Activated T-cell treated with anti-CD3 and anti-CD28 coated beads, Interleukin-2, amount 50 U/mL, for 72 hours (primary cell): ENCODE measurements at regions not wholly inside any gene's neighbourhood (a gene's known extent, or its start where the extent isn't known, plus 50 kb on each side); places are given as distances from the start of the nearest gene placed in this dataset.

Experiments
- ATAC-seq, 2 donors: fragments of 150-1000 bp; cut with Tn5 transposase; replicated peaks in 1 of 2; 2 replicates each; pipeline ENCODE4 v1.10.0; 2021; ENCODE audit warnings: moderate library complexity in 2 of 2, mild to moderate bottlenecking in 1 of 2
- DNase-seq, 2 donors: peaks; one replicate each; pipeline ENCODE4 v3.0.0; 2021 to 2022; ENCODE audit warnings: mixed read lengths in 1 of 2
- H3K27ac Mint-ChIP-seq: one replicate; pipeline ENCODE4 v1.8.0; 2022; ENCODE audit warnings: mild to moderate bottlenecking, moderate library complexity, mixed read lengths
- H3K27me3 Mint-ChIP-seq: one replicate; pipeline ENCODE4 v1.8.0; 2022; ENCODE audit warnings: low read depth, mixed read lengths
- H3K36me3 Mint-ChIP-seq, 2 donors: one replicate each; pipeline ENCODE4 v1.8.0; 2022; ENCODE audit warnings: mixed read lengths in 2 of 2, mild to moderate bottlenecking in 1 of 2; ENCODE audit not compliant: insufficient read depth in 2 of 2
- H3K4me1 Mint-ChIP-seq: one replicate; pipeline ENCODE4 v1.8.0; 2022; ENCODE audit warnings: low read depth, mixed read lengths
- H3K4me3 Mint-ChIP-seq, 2 donors: one replicate each; pipeline ENCODE4 v1.8.0; 2022; ENCODE audit warnings: mild to moderate bottlenecking in 2 of 2, mixed read lengths in 2 of 2, moderate library complexity in 2 of 2
- H3K9me3 Mint-ChIP-seq, 2 donors: one replicate each; pipeline ENCODE4 v1.8.0; 2022; ENCODE audit warnings: mixed read lengths in 2 of 2

DNA sequence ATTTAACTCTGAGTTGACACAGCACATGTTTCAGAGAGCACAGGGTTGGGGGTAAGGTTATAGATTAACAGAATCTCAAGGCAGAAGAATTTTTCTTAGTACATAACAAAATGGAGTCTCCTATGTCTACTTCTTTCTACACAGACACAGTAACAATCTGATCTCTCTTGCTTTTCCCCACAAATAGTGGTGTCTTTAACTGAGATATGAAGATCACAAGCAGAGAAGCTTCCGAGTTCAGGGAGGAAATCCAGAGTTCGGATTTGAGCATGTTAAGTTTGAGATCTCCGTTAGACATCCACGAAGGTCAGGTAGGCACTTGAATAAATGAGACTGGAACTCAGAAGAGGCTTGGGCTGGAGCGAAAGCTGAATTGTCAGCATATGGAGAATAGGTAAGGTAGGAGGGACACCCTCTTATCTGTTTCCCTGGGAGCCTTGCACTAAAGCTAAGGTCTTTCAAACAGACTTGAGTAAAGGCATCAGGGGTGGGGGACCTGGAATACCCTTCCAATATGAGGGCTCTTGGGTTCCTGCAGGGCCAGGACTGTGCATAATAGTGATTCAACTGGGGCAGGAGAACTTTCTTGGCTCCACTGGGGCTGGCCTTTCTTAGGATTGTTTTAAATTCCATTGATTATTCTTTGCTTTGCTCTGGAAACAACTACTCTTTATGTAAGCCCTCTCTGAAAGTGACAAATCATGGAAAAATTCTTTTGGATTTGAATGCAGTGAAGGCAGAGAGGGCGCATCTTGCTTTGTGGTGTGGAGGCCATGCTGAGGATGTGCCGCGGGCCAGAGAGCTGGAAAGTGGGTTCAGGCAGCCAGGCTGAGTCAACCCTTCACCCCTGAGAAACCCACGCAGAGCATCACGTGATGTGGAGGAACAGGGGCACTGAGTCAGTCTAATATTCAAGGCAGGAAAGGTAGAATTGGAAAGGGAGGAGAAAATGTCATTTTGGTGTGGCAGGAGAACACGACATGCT lies 62.7 kb upstream of the AMPD3 start:
- DNase-seq (no peak), ATAC-seq (no peak)
- no peaks in the 10 kb centered on the region for H3K9me3 Mint-ChIP-seq
- no peaks in the 10 kb centered on the region for H3K4me1 Mint-ChIP-seq
- no peak overlapping the region for H3K4me3 Mint-ChIP-seq
- no peaks in the 10 kb centered on the region for H3K36me3 Mint-ChIP-seq
- H3K27ac Mint-ChIP-seq, result no peak overlapping the region
- H3K27me3 Mint-ChIP-seq, result peaks cover 35% of the 10 kb centered on the region

DNA sequence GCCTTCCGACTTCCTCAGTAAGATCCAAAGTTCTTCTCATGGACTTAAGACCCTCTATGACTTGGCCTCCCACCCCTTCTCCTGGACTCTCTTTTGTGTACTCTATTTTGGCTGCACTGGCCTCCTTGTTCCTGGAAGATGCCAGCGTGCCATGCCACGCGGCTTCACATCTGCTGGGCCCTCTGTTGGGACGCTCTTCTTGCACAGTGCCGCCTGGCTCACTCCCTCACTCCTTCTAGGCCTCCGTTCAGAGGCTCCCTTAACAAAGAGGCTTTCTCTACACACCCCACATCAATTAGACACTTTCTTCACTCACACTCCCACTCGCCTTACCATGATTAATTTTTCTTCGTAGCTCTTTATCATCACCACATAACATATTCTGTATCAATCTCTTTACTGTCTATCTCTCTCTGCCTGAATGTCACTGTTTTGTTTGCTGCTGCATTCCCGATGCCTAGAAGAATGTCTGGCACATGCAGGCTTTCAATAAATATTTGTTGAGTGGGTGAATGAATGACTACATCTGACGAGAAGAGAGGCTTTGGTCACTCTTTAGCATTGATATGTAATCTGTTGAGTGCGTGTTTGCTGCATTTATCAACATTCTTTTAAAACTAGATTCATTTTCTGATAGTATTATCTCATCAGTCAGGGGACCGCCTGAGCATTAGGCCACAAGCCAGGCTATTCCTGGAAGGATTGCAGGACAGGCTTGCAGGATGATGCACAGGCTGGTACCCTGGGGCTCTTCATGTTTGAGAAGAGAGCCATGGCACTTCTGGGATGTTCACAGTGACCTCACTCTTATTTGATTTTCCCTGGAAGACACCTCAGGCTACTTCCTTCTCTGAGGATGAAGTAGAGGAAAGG lies 60.6 kb upstream of the AMPD3 start:
- no peak for DNase-seq

DNA sequence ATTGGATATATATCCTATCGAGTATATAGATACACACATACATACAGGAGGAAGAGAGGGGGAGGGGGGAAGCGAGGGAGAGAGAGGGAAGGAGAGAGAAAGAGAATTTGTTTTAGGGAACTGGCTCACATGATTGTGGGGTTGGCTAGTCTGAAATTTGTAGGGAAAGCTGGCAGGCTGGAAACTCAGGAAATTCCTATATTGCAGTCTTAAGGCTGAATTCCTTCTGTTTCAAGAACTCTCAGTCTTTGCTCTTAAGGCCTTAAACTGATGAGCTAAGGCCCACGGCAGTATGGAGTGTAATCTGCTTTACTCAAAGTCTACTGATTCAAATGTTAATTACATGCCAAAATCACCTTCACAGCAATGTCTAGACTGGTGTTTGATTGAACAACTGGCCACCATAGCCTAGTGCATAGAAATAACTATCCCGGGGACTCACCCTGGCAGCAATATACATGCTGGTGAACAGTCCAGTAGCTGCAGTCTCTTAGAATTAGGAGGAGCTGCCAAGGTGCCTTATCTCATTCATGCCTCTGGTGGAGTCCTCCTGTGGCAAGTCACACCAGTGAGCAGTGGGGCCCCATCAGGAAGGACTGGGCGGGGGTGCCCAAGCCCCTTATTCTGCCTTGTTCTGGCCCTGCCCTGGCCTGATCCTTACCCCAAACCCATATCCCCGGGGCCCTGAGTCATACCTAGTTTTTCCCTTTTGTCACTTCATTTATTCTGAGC lies 59.7 kb upstream of the AMPD3 start:
- H3K36me3 Mint-ChIP-seq, result no peaks in the 10 kb centered on the region
- ATAC-seq, result no peak
- H3K27me3 Mint-ChIP-seq, result peaks cover 34% of the 10 kb centered on the region
- no peaks in the 10 kb centered on the region for H3K9me3 Mint-ChIP-seq
- no peaks in the 10 kb centered on the region for H3K4me1 Mint-ChIP-seq
- no peak for DNase-seq
- no peak overlapping the region for H3K4me3 Mint-ChIP-seq
- H3K27ac Mint-ChIP-seq, result no peak overlapping the region

More for the DNA sequence above, 60.6 kb upstream of the AMPD3 start:
- H3K27ac Mint-ChIP-seq, result no peak overlapping the region
- H3K36me3 Mint-ChIP-seq, result no peaks in the 10 kb centered on the region
- H3K27me3 Mint-ChIP-seq, result peaks cover 43% of the 10 kb centered on the region
- H3K9me3 Mint-ChIP-seq, result no peaks in the 10 kb centered on the region
- no peak overlapping the region for H3K4me3 Mint-ChIP-seq
- H3K4me1 Mint-ChIP-seq, result no peaks in the 10 kb centered on the region
- no peak for ATAC-seq

DNA sequence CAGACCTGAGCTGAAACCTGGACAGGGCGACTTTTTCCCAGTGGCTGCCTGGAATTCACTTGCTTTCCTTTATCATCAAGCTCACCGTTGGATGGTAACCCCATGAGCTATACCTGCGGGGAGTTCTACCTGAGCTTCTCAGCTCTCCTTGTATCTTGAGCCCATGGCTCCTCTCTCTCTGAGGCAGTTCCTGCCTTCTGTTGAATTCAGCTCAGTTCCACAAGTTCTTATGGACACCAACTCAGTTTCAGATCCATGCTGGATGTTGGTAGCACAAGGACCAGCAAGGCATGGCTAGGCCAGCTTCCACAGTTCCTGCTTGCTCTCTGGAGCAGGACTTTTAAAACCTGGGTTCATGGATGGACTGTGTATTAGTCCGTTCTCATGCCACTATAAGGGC lies 58.3 kb upstream of the AMPD3 start:
- ATAC-seq, result no peak
- H3K36me3 Mint-ChIP-seq, result no peaks in the 10 kb centered on the region
- H3K27me3 Mint-ChIP-seq, result peaks cover 24% of the 10 kb centered on the region
- no peak overlapping the region for H3K27ac Mint-ChIP-seq
- no peaks in the 10 kb centered on the region for H3K9me3 Mint-ChIP-seq
- H3K4me3 Mint-ChIP-seq, result no peak overlapping the region
- DNase-seq, result no peak
- no peaks in the 10 kb centered on the region for H3K4me1 Mint-ChIP-seq

DNA sequence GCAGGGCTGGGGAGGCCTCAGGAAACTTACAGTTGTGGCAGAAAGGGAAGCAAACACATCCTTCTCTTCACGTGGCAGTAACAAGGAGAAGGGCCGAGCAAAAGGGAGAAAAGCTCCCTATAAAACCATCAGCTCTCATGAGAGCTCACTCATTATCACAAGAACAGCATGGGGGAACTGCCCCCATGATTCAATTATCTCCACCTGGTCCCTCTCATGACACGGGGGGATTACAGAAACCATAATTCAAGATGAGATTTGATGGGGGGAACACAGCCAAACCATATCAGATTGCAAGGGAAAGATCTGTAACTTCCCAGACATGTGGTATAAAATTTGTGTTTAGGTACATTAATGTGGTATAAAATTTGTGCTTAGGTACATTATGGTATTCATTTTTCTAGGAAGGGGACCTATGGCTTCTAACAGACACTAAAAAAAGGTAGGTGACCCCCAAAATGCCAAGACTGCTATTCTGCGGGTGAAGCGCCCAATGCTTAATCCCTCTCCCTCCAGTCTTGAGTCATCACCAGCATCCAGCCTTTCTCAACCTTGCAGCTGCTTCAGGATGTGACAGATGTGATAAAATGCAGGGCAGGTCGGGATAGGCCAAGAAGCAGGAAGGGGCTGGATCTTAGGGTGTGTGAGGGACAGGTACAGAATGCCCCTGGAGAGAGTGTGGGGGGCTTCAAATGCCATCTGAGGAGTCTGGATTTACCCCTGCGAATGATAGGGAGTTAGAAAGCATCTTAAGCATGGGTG lies 57.7 kb upstream of the AMPD3 start:
- no peak for DNase-seq
- Mint-ChIP-seq H3K36me3 (no peaks in the 10 kb centered on the region), H3K4me3 (no peak overlapping the region), H3K27ac (no peak overlapping the region), H3K4me1 (no peaks in the 10 kb centered on the region), H3K27me3 (peaks cover 19% of the 10 kb centered on the region), H3K9me3 (no peaks in the 10 kb centered on the region)
- no peak for ATAC-seq

DNA sequence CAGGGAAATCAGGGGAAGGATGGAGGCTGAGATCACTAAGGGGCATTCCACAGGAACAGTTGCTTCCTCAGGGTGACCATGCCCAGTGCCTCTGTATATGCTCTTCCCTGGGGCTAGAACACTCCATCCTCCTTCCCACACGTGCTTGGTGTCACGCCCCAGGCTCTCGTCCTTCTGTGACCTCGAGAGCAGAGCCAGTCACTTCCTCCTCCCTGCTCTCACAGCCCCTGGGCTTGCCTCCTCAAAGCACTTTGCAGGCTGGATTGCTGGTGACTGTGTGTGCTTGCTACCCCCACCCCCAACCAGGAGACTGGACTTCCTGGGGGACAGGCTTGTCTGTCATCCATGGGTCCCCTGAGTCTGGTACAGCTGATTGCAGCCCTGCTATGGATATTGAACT lies 56.5 kb upstream of the AMPD3 start:
- Mint-ChIP-seq H3K4me1 (no peaks in the 10 kb centered on the region), H3K9me3 (no peaks in the 10 kb centered on the region), H3K27ac (no peak overlapping the region), H3K36me3 (no peaks in the 10 kb centered on the region), H3K4me3 (no peak overlapping the region), H3K27me3 (peaks cover 13% of the 10 kb centered on the region)
- ATAC-seq, result no peak
- DNase-seq, result no peak

DNA sequence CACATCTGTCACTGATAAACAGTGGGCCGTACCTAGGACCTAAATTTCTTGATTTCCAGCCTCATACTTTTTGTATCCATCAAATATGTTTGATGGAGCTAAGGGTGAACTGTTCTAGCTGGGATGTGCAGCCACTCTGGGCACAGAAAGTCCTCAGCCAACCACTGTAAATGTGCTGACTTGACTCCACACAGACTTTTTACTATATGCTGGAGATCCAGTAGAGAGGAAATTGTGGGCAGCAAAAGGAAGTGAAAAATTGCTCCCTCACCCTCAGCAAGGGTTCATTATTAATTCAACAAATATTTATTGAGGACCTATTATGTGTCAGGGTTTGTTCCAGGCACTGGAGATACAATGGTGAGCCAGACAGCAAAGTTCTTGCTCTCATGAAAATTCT lies 54.2 kb upstream of the AMPD3 start:
- Mint-ChIP-seq H3K36me3 (no peaks in the 10 kb centered on the region), H3K27ac (no peak overlapping the region), H3K27me3 (peaks cover 9% of the 10 kb centered on the region), H3K4me3 (no peak overlapping the region), H3K4me1 (peaks cover 3% of the 10 kb centered on the region), H3K9me3 (no peaks in the 10 kb centered on the region)
- no peak for ATAC-seq
- DNase-seq, result no peak

DNA sequence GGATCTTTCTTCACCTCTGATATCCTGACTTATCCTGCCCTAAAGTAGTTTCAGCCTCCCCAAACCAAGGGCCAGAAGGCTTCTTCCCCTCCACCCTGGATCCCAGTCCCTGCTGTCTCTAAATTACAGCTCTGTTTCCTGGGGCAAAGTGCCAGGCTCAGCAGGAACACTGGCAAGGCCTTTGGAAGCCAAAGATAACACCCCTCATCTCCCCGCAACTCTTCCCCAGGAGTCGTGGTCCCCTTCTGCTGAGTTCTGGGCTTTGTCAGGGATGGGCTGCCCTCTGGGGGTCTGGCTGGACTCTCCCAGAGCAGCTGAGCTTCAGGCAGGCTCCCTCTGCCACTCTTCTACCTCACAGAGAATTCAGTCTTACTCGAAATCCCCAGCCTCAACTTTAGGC lies 53.8 kb upstream of the AMPD3 start:
- peaks cover 7% of the 10 kb centered on the region for H3K4me1 Mint-ChIP-seq
- H3K27ac Mint-ChIP-seq, result no peak overlapping the region
- no peak for ATAC-seq
- H3K36me3 Mint-ChIP-seq, result no peaks in the 10 kb centered on the region
- H3K4me3 Mint-ChIP-seq, result no peak overlapping the region
- peaks cover 9% of the 10 kb centered on the region for H3K27me3 Mint-ChIP-seq
- DNase-seq, result no peak
- no peaks in the 10 kb centered on the region for H3K9me3 Mint-ChIP-seq

DNA sequence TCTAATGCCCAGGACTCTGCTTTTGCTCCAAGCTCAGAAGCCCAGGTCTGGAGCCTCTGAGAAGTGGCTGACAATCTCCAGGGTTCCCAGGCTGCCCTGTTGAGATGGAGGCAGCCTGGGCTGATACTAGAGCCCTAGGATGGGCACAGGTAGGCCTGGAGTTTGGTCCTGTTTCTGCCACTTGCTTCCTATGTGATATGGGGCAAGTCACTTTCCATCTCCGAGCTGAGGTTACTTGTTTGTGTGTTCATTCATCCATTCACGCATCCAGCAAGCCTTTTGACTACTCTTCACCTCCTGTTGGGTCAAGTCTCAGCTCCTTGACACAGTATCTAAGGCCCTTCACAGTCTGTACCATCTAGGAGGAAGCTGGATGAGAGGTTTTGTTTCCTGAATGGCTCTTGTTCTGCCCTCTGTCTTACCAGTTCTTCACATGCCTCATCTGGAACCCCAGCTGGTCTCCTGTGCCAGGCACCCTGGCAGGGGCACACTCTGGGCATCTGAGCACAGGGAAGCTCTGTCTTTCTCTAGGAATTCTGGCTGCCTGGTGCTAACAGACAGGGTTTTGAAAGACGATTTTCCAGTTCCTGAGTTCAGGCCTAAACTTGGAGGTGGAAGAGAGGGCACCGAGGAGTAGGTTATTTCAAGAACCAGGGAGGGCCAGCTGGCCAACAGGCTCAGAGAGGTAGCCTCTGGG lies 53.2 kb upstream of the AMPD3 start:
- H3K9me3 Mint-ChIP-seq, result no peaks in the 10 kb centered on the region
- no peak for ATAC-seq
- H3K4me1 Mint-ChIP-seq, result peaks cover 8% of the 10 kb centered on the region
- peaks cover 9% of the 10 kb centered on the region for H3K27me3 Mint-ChIP-seq
- no peak overlapping the region for H3K27ac Mint-ChIP-seq
- H3K36me3 Mint-ChIP-seq, result no peaks in the 10 kb centered on the region
- no peak for DNase-seq
- H3K4me3 Mint-ChIP-seq, result no peak overlapping the region
